Ovary (tissue), 7 donors: ENCODE measurements at regions not wholly inside any gene's neighbourhood (a gene's known extent, or its start where the extent isn't known, plus 50 kb on each side); places are given as distances from the start of the nearest gene placed in this dataset.

Experiments used
- DNase-seq, 5 donors: peaks; one replicate each; pipeline ENCODE4 v3.0.0-alpha.2; 2019 to 2020
- H3K27ac ChIP-seq, 2 donors: fragments of 200-600 bp; one replicate each; pipeline versions ENCODE4 v1.5.1 to v1.8.0; 2019 to 2022
- H3K27me3 ChIP-seq: fragments of 200-600 bp; one replicate; pipeline ENCODE4 v1.8.0; 2022
- H3K36me3 ChIP-seq: fragments of 200-600 bp; sonication (generic); one replicate; pipeline ENCODE4 v1.5.1; 2019
- H3K4me1 ChIP-seq: one replicate; pipeline ENCODE4 v1.8.1; 2013; ENCODE audit warnings: mild to moderate bottlenecking, moderate library complexity; ENCODE audit not compliant: insufficient read depth
- H3K4me3 ChIP-seq: fragments of 200-600 bp; sonication (generic); one replicate; pipeline ENCODE4 v1.5.1; 2017
- H3K9me3 ChIP-seq, 2 donors: fragments of 200-600 bp in 1 of 2; sonication (generic) in 1 of 2; one replicate each; pipeline versions ENCODE4 v1.5.1 to v1.8.1; 2013 to 2019; ENCODE audit warnings: mild to moderate bottlenecking in 1 of 2, moderate library complexity in 1 of 2
- CTCF ChIP-seq, 3 donors: fragments of 450-650 bp in 2 of 3; fragments of 200-600 bp in 1 of 3; IDR thresholded peaks; one replicate each; pipeline versions ENCODE4 v1.5.1 to v1.8.0; 2016 to 2022; ENCODE audit warnings: antibody characterized with exemption in 3 of 3, mild to moderate bottlenecking in 1 of 3
- EP300 ChIP-seq: sonication (generic); formaldehyde crosslinking; IDR thresholded peaks from one replicate; pipeline ENCODE4 v1.6.1; 2017; ENCODE audit warnings: antibody characterized with exemption
- POLR2A ChIP-seq: fragments of 450-650 bp; IDR thresholded peaks from one replicate; pipeline ENCODE4 v1.6.1; 2017; ENCODE audit warnings: antibody characterized with exemption, mild to moderate bottlenecking, moderate library complexity
- WGBS, 3 donors: extraction: QIAGEN DNeasy Blood & Tissue Kit in 1 of 3; methylation state at CpG; one replicate each; pipeline versions ENCODE4 v1.1.5 to v1.1.7; 2013 to 2017; 5-methylcytosine and 5-hydroxymethylcytosine counted together
- intact Hi-C, 4 donors: fragments of 100-400 bp; cut with DNase I; formaldehyde crosslinking; loops; one replicate each; pipeline versions ENCODE4 v1.11.0 to v1.15.1; 2022 to 2023
- donor health status: DM: no; HTN: no; CAD: no; lungs with moderate emphysema.
- donor health status: DM: no; HTN: no; CAD: no.
- donor health status: Bipolar disorder and iron deficiency.
- donor health status: DM: no; HTN: no; CAD: no.
- donor health status: DM: yes; HTN: yes; CAD: no.

DNA sequence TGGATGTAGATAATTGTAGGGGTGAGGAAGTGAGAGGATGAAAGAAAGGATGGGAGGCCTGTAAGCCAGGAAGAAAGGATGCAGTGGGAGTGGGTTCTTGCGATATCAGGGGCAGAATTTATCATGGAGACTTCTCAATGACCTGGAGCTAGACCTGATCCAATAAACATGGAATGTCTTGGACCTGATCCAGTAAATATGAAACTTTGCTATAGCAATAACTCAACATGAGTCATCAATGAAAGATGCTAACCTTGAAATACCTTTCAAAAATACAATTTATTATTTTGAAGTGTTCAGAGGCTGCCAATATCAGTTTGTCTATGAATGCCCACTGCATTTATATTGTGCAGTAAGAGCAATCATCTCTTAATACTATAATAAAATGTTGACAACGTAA is 279.5 kb downstream of the POU4F1 start:
- intact Hi-C loops: no loop called here

DNA sequence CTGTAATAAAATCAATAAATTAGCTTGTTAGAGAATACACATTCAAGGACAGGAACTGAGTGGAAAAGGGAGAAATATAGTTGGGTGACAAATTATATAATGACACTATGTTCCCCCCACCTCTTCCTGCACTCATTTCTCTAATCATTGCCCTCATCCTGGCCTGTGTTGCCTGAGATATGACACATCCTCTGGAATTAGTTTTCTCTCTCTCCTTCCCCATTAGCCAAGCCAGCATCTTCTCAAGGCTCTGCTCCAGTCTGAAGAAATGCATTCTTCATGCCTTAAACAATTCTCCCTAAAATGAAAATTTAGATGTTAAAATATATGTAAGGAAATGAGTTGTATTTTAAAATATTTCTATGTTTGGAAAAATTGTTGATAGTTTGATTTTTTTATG is 280.3 kb downstream of the POU4F1 start:
- H3K27me3 ChIP-seq: no peaks in the 10 kb centered on the region
- no peak overlapping the region for H3K4me3 ChIP-seq
- H3K27ac ChIP-seq: no peak overlapping the region
- DNase-seq: no peak
- H3K4me1 ChIP-seq: no peaks in the 10 kb centered on the region
- no peaks in the 10 kb centered on the region for H3K36me3 ChIP-seq
- TF ChIP-seq CTCF (IDR thresholded peaks at IDR 0.05): no peak
- no peak for TF ChIP-seq EP300
- TF ChIP-seq POLR2A: no peak
- intact Hi-C loops: no loop called here
- no peaks in the 10 kb centered on the region for H3K9me3 ChIP-seq

More for the DNA sequence above, 279.5 kb downstream of the POU4F1 start:
- Histone ChIP-seq H3K4me3 (no peak overlapping the region), H3K27ac (no peak overlapping the region), H3K36me3 (no peaks in the 10 kb centered on the region), H3K4me1 (no peaks in the 10 kb centered on the region), H3K9me3 (no peaks in the 10 kb centered on the region), H3K27me3 (no peaks in the 10 kb centered on the region)
- no peak for TF ChIP-seq CTCF (IDR thresholded peaks at IDR 0.05)
- TF ChIP-seq POLR2A: no peak
- TF ChIP-seq EP300: no peak
- 43 to 58% (median 46%) methylated on average over 2 of the region's 2 CpGs for WGBS, 3 donors
- no peak for DNase-seq

- Histone ChIP-seq H3K9me3 (no peaks in the 10 kb centered on the region), H3K4me1 (no peaks in the 10 kb centered on the region), H3K27me3 (no peaks in the 10 kb centered on the region), H3K4me3 (no peak overlapping the region), H3K27ac (no peak overlapping the region), H3K36me3 (no peaks in the 10 kb centered on the region)
- no peak for DNase-seq
- intact Hi-C loops: no loop called here
- WGBS, 3 donors: 92 to 95% (median 92%) methylated on average over 1 of the region's 1 CpG
- TF ChIP-seq CTCF (IDR thresholded peaks at IDR 0.05) (no peak), POLR2A (no peak), EP300 (no peak)
Measured at GRCh38 chr13:78319101-78319627, 284.2 kb downstream of the POU4F1 start.

DNA sequence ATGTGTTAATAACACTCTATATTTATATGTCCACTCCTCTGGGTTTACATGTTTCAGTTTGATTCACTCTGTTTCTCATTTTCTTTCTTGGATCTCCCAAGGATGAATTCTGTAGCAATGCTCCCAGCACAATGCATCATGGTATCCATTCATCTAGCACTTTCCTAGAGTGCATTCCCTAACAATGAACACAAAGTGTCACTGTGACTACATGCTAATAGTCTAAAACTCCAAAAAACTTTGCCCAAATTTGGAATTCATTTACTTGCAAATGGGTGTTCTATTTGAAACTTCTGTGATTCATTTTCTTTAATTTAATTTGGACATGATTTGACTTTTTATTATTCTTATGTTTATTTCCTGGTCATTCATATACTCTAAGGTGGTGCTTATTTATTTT is 286.3 kb downstream of the POU4F1 start:
- Histone ChIP-seq H3K27ac (no peak overlapping the region), H3K27me3 (no peaks in the 10 kb centered on the region), H3K4me1 (no peaks in the 10 kb centered on the region), H3K36me3 (no peaks in the 10 kb centered on the region), H3K4me3 (no peak overlapping the region), H3K9me3 (no peaks in the 10 kb centered on the region)
- no peak for TF ChIP-seq EP300
- no peak for TF ChIP-seq CTCF (IDR thresholded peaks at IDR 0.05)
- TF ChIP-seq POLR2A: no peak
- intact Hi-C loops: no loop called here
- DNase-seq: no peak
